DMS 273 (cell line): ENCODE measurements at regions not wholly inside any gene's neighbourhood (a gene's known extent, or its start where the extent isn't known, plus 50 kb on each side); places are given as distances from the start of the nearest gene placed in this dataset.

ENCODE experiments used
- DNase-seq: peaks from one replicate; lab custom pipeline; 2025; ENCODE audit not compliant: unreplicated experiment; lab: John Stamatoyannopoulos, UW

- no peak for DNase-seq
These were observed 172.3 kb upstream of the IRX6 start for GRCh38 chr16:55151561-55152305.

- no peak for DNase-seq
These were observed 171.1 kb upstream of the IRX6 start for GRCh38 chr16:55152875-55153390.

- DNase-seq, result no peak
These were observed 169.7 kb upstream of the IRX6 start for GRCh38 chr16:55154262-55154661.

- no peak for DNase-seq
These were observed 169.0 kb upstream of the IRX6 start for GRCh38 chr16:55154956-55155355.

GRCh38 chr16:55155815-55156214 lies 168.2 kb upstream of the IRX6 start:
- no peak for DNase-seq

- DNase-seq, result no peak
These were observed 154.2 kb upstream of the IRX6 start for GRCh38 chr16:55169780-55170179.

- DNase-seq, result no peak
These were observed 152.8 kb upstream of the IRX6 start for GRCh38 chr16:55171241-55171640.

- DNase-seq, result no peak
These were observed 148.6 kb upstream of the IRX6 start for GRCh38 chr16:55175389-55175788.

- no peak for DNase-seq
These were observed 147.1 kb upstream of the IRX6 start for GRCh38 chr16:55176901-55177300.

GRCh38 chr16:55179411-55179810 lies 144.6 kb upstream of the IRX6 start:
- DNase-seq, result no peak

- DNase-seq, result no peak
These were observed 144.0 kb upstream of the IRX6 start for GRCh38 chr16:55179852-55180585.

- DNase-seq, result no peak
These were observed 140.0 kb upstream of the IRX6 start for GRCh38 chr16:55184052-55184451.

- DNase-seq, result no peak
These were observed 139.4 kb upstream of the IRX6 start for GRCh38 chr16:55184619-55185018.

GRCh38 chr16:55189224-55189623 lies 134.8 kb upstream of the IRX6 start:
- no peak for DNase-seq

GRCh38 chr16:55189682-55190636 lies 134.0 kb upstream of the IRX6 start:
- DNase-seq, result no peak

GRCh38 chr16:55192734-55193133 lies 131.3 kb upstream of the IRX6 start:
- no peak for DNase-seq

GRCh38 chr16:55203570-55203969 lies 120.4 kb upstream of the IRX6 start:
- DNase-seq, result no peak

- no peak for DNase-seq
These were observed 119.9 kb upstream of the IRX6 start for GRCh38 chr16:55204069-55204468.

GRCh38 chr16:55204923-55205322 lies 119.1 kb upstream of the IRX6 start:
- no peak for DNase-seq

GRCh38 chr16:55207693-55208428 lies 116.1 kb upstream of the IRX6 start:
- DNase-seq, result no peak

GRCh38 chr16:55209626-55210025 lies 114.4 kb upstream of the IRX6 start:
- no peak for DNase-seq
